ENCODE measurements at regions not wholly inside any gene's neighbourhood (a gene's known extent, or its start where the extent isn't known, plus 50 kb on each side); places are given as distances from the start of the nearest gene placed in this dataset.

DNA sequence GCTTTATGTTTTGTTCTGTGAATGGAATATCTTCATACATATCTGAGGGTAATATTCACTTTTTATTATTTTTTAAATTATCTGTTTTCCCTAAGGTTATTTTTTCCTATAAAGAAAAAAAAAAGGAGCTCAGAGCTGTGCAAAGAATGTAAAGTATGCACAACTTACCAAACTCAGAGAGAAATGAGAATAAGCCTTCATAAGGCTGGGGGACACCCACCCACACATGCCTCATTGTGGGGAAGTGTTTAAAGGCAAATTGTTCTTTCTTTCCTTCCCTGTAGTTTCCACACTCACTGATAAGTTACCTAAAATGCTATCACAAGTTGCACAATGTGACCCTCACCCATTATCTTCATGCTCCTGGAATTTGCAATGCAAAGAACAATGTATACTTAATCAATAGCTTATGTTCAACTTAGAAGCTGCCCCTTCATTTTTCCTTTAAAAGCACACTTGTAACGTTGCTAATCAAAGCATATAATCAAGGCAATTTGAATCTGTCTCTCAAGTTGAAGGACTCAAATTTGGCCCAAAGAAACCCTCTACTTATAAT lies 108.1 kb downstream of the GNAT3 start:
- peak; percentile 45 for DNase-seq

DNA sequence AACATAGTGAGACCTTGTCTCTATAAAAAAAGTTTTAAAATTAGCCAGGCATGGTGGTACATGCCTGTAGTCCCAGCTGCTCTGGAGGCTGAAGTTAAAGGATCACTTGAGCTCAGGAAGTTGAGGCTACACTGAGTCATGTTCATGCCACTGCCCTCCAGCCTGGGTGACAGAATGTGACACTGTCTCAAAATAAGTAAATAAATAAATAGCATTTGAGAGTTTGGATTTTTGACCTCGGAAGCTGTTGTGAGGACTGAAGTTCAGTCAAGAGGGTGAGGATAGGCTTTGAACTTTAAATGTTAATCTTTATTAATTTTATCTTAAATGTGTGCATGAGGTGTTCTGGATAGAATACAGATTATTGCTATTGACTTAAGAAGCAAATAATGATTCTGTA lies 110.2 kb downstream of the GNAT3 start:
- DNase-seq, result no peak

DNA sequence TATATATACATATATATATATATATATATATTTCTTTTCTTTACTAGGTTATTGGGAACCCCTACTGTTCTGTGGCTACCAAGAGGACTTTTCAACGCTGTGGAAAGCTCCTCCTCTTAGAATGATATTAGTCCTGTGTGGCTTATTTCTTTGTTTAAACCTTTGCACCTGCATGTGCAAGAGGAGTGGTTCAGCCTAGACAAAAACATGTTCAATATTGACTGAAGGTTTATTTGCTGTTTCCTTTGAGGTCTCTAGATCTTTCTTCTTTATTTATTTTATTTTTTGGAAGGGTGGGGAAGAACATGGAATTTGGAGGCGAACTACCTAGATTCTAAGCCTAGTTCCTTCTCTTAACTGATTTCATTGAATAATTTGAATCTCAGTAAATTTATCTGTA lies 118.1 kb downstream of the GNAT3 start:
- no peak for DNase-seq

DNA sequence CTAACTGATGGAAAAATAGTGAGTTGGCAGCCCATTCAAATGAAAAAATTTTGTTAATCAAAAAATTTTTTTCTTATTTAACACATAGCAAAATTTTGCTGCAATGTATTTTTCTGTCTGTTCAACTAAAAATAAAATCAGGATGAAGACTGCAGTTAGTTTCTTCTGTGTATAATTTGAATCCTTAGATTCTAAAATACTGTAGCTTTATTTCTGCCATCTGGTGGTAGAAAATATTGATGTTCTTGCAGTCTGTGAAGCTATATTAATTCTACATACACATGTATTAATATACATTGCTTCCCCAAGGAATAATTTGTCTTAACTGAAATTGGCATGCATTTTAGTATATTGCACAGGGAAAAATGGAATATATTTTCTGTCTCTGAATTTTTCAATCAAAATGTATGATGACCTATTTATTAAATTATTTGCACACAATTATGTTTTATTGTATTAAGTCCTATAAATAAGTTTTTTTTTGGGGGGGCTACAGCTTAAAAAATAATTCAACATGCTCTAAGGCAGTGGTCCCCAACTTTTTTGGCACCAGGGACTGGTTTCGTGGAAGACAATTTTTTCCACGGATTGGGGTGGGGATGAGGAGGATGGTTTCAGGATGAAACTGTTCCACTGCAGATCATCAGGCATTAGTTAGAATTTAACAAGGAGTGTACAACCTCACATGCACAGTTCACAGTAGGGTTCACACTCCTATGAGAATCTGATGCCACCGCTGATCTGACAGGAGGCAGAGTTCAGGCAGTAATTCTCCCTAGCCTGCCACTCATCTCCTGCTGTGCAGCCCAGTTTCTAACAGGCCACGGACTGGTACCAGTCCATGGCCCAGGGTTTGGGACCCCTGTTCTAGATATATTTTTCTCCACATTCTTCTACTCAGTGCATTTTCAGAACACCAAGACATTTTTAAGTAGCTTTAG lies 119.4 kb downstream of the GNAT3 start:
- DNase-seq, result peak; percentile 40

DNA sequence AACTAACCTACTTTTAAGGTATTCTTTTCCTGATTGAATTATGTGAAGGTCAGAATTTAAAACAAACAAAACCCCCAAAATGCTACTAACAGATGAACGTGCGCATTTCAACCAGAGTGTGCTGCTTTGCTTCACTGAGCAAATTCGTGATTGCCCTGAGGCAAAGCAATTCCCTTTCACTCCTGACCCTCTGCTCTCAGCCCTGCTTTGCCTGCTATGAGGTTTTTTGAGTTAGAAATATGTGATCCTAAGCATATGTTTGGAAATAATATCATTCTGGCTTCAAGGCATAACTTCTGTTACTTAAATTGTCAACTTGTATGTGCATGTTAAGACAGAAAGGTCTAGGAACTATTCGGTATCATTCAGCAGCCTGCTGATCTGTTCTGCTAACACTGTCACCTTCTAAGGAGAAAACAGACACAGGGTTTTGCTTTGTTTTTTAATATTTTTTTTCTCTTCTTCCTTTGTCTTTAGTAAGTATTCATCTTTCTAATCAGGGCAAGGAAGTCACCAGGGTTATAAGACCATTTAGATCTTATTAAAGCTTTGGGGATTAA lies 124.2 kb downstream of the GNAT3 start:
- no peak for DNase-seq

DNA sequence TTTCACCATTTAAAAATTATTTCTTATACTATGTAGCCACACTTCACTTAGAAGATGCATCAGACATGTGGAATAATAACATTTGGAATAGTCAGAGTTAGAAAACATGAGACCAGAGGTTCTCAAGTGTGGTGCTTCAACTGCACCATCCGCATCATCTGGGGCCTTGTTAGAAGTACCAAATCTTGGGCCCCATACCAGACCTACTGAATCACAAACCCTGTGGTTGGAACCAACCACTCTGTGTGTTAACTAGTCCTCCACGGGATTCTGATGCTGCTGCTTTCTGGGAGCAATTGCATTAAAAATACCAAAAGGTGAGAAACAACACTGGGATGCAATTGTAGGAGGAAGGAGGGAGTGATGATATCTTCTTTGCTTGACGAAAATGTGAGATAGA lies 125.2 kb downstream of the GNAT3 start:
- peak; percentile 69 for DNase-seq

DNA sequence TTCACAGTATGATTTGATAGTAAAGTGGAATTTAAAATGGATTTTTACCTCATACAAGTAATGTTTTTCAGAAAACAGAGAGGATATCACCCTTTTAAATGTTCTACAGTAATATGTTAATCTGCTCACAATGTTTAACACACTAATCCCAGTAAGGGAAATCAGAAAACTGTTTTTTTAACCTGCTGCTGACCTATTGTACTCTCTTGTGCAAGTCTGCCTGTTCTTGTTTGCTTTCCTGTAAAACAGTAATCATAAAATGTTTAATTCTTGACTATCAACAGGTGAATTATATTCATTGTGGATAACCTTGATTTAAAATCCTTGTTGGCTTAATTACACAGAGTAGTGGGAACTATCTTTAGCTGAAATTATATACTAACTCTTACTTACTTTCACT lies 126.4 kb downstream of the GNAT3 start:
- no peak for DNase-seq

DNA sequence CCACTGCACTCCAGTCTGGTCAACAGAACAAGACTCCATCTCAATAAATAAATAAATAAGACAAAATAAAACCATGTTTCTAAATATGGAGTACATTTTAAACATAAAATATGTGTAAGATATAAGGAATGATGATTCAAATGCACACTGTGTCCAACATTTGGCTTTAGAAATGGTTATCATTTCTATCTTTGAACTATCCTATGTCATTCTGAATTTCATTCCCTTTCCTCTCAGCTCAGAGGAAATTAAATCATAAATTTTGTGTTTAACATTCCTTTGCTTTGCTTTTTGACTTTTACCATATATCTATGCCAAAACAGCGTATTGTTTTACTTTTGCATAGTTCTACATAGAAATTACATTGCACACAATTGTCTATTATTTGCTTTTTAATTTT lies 130.9 kb downstream of the GNAT3 start:
- peak; percentile 37 for DNase-seq

DNA sequence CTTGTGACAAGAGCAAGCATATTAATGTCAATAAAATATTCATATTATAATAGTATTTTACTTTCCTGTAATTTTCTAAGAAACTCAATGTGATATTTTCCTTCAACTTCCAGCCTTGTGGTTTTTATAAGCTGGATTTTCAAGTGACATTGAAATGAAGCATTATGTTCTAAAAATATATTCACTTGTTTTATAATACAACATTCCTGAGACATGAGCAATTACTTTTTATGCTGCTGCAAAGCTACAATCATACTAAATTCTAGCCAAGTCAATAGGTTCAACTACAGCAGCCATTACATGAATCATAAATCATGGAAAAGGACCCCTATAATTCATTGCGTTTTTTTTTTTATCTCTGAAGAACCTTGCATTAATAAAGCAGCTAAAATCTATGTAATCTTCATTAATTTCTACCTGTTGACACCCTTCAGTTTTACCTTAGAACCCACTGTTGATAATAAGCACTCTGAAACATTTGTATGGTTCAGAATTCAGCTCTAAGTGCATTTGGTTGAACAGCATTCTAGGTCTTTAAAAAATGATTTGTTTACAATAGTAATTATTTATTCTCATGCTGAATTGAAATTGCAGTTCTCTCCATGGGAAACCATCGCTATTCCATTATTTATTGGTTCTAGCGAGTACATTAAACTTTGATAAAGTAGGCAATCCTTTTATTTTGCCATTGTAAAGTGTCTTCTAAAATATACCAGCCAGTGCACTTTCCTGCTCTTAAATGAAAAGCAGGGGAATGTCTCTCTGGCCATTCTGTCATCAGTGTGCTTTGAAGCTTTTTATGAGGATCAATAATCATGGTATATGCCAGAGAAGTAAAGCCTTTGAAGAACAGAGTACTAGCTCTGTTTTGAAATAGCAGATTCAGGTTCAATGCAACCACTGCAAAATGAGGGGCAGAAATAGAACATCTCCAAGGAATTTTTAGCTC lies 132.6 kb downstream of the GNAT3 start:
- peak; percentile 85 for DNase-seq

DNA sequence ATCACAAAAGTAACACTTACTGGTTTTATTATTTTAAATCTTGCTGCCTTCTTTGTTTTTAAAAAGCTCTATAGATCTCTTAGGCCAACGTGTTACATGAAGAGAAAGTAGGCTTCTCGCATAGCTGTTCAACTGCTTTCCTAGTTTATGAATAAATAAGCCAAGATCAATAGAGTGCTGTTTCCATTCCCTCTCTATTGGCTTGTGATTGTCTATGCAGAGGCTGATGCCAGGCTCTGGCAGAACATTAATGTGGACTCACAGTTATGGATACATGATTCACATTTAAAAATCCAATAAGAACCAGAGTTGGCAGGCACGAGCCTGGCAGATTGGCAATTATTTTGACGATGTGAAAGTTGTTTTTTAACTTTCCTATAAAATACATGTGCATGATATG lies 137.5 kb downstream of the GNAT3 start:
- no peak for DNase-seq

DNA sequence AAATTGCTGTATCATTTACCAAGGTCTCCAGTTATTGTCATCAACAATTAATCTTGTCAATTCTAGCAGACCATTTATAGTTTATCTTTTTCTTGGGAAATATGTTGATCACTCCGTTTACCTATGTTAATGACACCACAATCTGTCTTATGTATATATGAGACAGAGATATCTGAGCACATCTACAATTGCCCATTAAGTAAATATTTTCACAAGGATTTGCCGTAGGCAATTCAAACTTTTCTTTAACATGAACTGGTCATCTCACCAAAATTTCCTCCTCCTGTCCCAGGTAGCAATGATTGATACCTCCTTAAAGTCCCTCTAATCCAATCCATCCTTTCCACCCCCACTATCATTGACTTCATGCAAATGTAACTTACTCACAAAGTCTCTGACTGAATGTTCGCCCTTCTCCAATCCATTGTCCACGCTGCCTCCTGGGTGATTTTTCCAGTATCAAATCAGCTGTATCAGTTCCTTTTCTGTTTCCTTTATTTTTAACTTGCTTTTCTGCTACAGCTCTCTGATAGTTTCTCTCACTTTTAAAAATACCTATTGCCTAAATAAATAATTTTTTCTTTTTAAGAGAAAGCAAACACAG lies 138.3 kb downstream of the GNAT3 start:
- DNase-seq, result no peak

DNA sequence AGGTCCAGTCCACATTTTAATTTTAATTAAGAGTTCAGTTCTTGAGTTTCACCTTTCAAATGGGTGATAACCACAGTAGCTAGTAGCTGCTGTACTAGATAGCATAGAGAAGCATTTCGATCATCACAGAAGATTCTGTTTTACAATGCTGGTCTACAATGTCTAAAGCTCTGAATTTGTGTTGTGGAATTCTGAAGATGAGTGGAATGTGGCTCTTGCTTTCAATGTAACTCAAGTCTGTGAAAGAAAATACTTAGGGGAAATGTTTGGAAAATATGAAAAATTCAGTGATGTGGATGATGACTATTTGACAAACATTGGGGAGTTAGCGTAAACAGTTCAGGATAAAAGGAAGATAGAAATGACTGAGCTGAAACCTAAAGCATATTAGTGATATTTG lies 139.4 kb downstream of the GNAT3 start:
- DNase-seq, result peak; percentile 80

DNA sequence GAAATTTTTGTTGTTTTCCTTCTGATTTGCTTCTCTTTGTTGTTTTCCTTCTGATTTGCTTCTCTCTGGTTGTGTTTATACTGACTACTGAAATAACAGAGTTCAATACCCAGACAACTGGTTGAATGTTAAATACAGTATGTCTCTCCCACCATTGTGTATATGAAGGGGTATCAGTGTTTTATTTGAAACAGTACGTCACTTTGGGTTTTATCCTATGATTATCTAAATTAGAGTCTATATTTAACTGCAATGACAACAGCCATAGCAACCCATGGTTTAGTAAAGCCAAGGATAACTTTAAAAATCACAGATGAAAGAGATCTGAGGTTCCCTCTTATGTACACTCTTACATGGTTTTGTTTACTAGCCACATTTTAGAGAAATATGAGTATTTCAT lies 141.3 kb downstream of the GNAT3 start:
- DNase-seq, result no peak

DNA sequence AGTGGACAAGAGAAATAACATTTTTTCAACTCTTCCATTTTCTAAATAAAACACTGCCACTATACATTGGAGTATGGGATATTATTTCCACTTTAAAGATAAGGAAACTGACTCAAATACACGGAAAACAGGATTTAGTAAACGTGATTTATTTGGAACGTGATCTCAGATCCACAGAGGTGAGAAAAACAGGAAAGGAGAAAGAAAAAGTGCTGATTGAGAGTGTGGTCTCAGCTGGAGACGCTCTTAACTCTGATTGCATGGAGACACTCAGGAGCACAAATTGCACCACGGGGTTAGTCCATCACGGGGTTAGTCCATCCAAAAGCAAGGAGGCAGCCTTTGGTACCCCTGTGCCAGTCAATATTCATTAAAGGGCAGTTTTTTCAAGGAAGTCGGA lies 142.5 kb downstream of the GNAT3 start:
- DNase-seq, result no peak

DNA sequence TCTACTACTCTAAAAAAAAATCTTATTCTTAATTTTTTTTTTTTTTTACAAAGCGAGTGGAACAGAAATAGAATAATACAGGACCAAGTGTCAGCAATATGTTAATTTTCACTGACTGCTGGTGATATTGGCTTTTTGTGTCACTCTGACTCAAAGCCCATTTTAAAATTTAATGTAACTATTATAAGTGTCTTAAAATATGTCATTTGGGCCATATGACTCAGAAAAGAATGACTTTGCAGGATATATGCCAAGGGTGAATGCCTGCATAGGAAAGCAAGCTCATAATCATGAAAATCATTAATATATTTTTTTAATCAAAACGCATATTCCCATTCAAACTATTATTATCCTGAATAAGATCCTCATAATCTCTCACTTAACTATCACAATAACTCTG lies 149.2 kb downstream of the GNAT3 start:
- DNase-seq, result peak; percentile 20

DNA sequence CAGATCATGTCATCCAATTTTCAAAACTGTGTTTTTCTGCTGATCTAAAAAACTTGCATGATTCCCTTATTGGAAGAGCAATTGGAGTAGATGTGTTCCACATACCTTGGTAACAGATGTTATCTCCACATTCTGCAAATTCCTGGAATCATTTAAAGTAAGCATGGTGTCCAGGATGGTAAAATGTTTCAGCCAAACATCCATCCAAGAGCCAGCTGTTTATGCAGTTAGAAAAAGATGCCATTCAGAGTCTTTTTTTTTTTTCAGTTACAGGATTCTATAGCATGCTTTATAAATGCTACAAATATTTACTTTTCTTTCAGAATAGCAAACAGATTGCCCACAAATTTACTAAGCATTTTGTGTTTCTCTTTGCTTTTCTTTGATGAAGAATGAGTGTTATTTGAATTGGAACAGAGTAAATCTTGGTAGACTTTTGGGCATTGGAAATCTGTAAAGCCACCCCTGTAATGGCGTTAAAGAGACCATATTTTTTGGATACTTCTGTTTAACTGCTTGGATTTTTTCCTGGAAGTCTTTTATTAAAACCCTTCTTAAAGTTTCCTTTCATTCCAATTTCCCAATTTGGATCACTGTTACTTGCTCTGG lies 149.8 kb downstream of the GNAT3 start:
- peak; percentile 38 for DNase-seq

DNA sequence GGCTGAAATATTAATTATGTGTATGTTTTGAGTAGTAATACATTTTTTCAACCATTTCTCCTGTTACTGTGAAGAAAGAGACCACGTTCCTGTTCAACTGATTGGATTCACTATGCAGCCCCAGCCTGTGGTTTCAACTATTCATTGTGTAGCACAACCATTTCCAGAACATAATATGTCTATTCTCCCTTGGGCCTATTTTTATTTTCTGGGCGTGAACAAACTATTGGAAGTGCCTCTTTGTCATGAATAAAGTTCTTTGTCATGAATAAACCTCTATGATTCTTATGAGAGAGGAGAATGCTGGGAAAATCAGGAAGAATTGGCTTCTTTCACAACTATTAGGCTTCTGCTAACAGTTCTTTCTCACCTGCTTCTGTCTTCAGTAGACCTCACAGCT lies 152.4 kb downstream of the GNAT3 start:
- DNase-seq, result no peak

DNA sequence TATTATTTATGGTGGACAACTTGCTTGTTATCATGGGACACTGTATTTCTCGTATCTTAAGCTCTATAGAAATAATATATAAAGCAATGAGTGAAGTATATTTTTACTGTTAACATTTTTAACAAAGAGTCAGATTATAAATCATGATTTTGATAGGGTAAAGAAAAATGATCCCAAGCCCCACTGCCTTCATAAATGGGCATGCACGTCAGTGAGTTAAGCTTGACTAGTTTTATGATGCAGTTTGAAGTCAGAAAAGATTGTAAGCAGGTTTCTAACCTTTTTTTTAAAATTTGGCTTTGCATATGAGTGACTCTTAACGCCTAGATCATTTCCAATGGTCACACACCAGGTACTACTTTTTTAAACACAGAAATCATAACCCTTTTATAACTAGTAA lies 152.8 kb downstream of the GNAT3 start:
- DNase-seq, result no peak

DNA sequence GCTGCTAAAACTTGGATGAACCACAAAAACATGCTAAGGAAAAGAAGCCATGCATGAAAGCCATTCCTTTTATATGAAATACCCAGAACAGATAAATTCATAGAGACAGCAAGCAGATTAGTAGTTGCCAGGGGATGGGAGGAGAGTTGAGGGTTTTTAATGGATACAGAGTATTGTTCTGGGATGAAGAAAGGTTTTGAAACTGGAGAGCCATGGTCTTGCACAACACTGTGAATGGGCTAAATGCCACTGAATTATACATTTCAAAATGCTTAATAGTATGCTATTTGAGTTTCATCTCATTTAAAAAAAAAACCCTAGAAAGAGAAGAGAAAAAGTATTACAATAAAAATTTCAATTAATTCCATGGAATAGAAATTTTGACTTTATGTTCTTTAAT lies 154.3 kb downstream of the GNAT3 start:
- peak; percentile 43 for DNase-seq

DNA sequence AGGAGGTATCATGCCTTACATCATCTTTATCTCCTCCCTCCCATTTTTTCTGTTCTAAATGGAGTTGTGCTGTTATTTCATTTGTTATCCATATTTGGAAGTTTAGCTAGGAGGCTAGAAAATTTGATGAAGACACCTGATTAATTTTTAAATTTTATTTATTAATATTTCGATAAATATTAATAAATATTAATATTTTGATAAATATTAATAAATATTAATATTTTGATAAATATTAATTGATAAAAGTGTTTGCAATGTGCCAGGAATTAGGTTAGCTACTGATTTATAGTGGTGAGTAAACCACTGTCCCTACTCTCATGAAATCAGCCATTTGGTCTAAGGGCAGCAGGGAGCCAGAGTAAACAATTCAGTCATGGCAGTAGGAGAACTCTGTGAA lies 161.4 kb downstream of the GNAT3 start:
- no peak for DNase-seq

DNA sequence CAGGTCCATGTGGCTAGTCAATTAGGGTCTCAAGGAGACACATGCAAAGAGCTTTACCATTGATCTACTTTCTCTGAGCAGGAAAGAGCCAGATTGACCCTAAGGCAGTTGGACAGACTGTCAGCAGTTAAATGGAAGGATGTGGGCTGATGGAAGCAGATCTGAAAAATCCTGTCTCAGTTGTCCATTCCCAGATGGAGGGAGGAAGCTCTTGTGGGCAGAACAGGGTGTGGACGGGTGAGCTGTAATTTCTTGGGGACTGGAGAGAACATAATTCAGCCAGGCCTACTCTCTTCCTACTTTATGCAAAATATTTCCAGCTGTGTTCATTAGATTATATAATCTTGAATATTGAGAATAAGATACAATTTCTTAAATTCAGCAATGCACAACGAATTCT lies 163.6 kb downstream of the GNAT3 start:
- no peak for DNase-seq

DNA sequence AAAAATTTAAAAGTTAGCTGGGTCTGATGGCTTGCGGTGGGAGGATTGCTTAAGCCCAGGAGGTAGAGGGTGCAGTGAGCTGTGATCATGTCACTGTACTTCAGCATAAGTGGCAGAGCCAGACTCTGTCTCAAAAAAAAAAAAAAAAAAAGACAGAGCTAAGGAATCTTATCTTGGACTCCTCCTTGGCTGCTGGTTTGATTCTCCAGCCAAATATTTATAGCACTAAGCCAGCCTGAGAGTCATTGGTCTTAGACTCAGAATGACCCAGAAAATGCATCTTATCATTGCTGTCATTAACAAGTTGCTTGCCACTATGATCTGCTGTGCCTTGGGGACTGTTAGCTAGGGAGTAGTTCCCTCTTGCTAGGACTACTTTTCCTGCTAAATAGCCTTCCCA lies 164.7 kb downstream of the GNAT3 start:
- DNase-seq, result no peak

Data from fibroblast of skin of right biceps (primary cell).